ENCODE measurements at regions not wholly inside any gene's neighbourhood (a gene's known extent, or its start where the extent isn't known, plus 50 kb on each side); places are given as distances from the start of the nearest gene placed in this dataset.

DNA sequence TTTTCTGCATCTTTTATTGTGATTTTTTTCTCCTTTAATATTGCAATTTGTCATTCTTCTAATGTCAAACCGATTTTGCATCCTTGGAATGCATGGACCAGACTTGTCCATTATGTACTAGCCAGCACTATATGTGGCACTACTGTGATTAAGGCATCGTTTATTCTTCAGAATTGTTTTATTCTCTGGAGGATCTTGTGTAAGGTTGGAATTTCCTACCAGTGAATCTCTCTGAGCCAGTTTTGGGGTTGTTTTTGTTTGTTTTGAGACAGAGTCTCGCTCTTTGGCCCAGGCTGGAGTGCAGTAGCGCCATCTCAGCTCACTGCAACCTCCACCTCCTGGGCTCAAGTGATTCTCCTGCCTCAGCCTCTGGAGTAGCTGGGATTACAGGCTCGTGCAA is 58.5 kb downstream of the IGLL5 start:
- H3K27me3 Mint-ChIP-seq (ENCODE audit: low read depth), result peaks cover 3% of the 10 kb centered on the region
- no peak overlapping the region for H3K27ac Mint-ChIP-seq
- no peak overlapping the region for H3K4me3 Mint-ChIP-seq (ENCODE audit: low read depth)
- peaks cover 14% of the 10 kb centered on the region for H3K4me1 Mint-ChIP-seq (ENCODE audit: low read depth)
- H3K9me3 Mint-ChIP-seq, result no peaks in the 10 kb centered on the region
- DNase-seq (ENCODE audit: low spot score), result no peak
- intact Hi-C loops (cut with micrococcal nuclease), result no loop called here
- no peaks in the 10 kb centered on the region for H3K36me3 Mint-ChIP-seq (ENCODE audit: low read depth)

DNA sequence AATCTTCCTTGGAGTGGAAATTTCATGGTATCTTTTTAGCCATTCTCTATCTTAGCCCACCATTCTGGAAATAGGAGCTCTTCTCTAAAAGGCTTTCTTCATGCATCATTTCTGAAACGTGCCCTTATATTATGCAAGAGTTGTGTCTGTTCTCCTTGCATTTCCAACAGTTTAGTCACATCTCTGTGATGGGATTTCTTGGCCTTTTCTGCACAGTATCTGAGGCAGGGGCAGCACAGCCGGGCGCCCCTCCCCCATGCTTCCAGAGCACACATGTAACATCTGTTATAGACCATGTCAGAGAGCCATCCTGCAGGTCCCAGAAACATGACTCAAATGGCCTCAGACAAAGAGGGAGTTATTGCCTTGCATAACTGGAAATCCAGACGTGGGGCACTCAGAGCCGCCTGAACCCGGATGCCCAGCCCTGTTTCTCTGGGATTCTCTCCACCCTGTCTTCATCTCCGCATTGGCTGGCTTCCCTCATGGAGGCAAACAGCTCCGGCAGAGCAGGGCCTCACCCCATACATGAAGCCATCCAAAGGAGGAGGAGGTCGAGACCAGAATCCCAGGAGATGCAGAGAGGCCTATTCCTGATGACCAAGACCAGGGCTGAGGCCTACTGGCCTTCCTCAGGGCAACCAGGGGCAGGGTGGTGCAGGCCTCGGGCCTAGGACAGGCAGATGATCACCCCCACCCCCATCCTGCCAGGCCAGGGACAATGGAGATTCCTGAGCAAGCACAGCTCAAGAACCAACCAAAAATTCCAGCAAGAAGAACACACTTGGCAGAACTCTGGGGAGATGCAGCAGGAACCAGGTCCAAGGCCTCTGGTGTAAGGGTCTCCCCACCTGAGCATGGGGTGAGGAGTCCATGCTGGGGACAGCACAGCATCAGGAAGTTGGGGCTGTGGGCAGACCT is 61.3 kb downstream of the IGLL5 start:
- H3K36me3 Mint-ChIP-seq (ENCODE audit: low read depth), result no peaks in the 10 kb centered on the region
- DNase-seq (ENCODE audit: low spot score), result no peak
- no peak overlapping the region for H3K27ac Mint-ChIP-seq
- intact Hi-C loops (cut with micrococcal nuclease), result no loop called here
- peaks cover 15% of the 10 kb centered on the region for H3K4me1 Mint-ChIP-seq (ENCODE audit: low read depth)
- H3K4me3 Mint-ChIP-seq (ENCODE audit: low read depth), result no peak overlapping the region
- H3K27me3 Mint-ChIP-seq (ENCODE audit: low read depth), result peaks cover 17% of the 10 kb centered on the region
- no peaks in the 10 kb centered on the region for H3K9me3 Mint-ChIP-seq

DNA sequence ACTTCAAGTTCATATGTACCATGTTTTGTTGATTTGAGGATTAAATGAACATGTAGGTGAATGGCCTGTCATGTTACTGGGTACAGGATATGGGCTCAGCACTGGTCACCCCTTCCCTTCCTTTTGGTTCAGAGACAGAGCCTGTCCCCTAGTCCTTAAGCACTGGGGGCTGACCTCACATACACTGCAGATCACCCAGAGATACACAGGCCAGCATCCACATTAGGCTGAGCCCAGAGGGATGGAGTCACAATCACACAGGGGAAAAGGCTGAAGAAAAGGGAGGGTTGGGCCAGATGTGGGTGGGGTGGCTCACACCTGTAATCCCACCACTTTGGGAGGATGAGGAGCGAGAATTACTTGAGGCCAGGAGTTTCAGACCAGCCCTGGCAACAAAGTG is 62.3 kb downstream of the IGLL5 start:
- intact Hi-C loops (cut with micrococcal nuclease), result loop anchor here (10.0 kb wide), 1 partner anchor 135 kb away; no protein-coding TSS in a partner anchor
- Mint-ChIP-seq H3K9me3 (no peaks in the 10 kb centered on the region), H3K27me3 (ENCODE audit: low read depth) (peaks cover 23% of the 10 kb centered on the region), H3K4me3 (ENCODE audit: low read depth) (no peak overlapping the region), H3K4me1 (ENCODE audit: low read depth) (peaks cover 20% of the 10 kb centered on the region), H3K36me3 (ENCODE audit: low read depth) (no peaks in the 10 kb centered on the region), H3K27ac (no peak overlapping the region)
- no peak for DNase-seq (ENCODE audit: low spot score)

DNA sequence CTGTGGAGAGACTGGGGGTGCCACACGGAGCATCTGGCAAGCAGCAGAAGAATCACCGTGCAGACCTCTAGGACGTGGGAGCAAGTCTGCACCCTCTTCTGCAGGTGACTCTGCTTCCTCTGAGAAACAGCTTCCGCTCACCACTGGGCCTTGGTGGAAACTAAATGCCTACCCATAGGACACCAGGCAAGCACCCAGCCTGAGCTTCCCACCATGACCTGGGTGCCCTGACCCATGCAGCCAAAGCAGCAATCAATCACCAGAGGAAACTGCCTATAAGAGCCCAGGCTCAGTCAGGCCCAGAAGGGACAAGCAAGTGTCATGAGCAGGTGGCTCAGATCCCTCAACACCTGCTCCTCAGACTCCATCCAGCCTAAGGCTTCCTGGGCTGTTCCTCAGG is 63.4 kb downstream of the IGLL5 start:
- Mint-ChIP-seq H3K27me3 (ENCODE audit: low read depth) (peaks cover 28% of the 10 kb centered on the region), H3K27ac (no peak overlapping the region), H3K36me3 (ENCODE audit: low read depth) (no peaks in the 10 kb centered on the region), H3K9me3 (no peaks in the 10 kb centered on the region), H3K4me3 (ENCODE audit: low read depth) (no peak overlapping the region), H3K4me1 (ENCODE audit: low read depth) (peaks cover 16% of the 10 kb centered on the region)
- intact Hi-C loops (cut with micrococcal nuclease), result loop anchor here (10.0 kb wide), 1 partner anchor 136 kb away; no protein-coding TSS in a partner anchor
- no peak for DNase-seq (ENCODE audit: low spot score)

DNA sequence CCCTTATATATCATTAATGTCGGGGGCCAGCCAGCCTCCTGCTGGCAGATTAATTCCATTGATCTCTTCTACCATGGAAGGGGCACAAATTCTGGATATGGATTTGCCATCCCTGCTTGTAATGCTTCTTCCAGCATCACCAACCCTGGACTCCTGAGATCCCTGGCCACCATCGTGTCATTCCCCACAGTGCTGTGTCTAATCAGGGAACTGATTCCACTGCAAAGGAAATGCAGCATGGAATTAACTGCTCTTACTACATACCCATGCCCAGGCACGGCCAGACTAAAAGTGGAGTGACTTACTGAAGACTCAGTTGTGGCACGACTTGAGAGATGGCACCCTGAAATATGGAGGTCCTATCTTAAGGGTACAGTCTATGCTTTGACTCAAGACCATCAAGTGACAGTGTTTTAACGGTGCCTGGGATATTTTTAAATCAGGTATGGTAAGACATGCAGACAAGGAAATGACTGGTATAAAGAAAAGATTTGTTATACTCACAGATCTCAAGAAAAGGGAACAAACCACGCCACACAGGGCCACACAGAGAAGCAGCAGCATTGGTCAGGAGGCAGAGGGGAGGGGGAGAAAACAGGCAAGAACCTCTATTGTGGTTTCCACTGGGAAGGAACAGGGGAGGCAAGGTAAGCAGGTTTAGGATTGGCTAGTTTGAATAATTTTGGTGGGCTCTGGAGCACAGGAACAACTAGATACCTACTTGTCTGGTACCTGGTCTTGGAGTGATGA is 65.1 kb downstream of the IGLL5 start:
- Mint-ChIP-seq H3K36me3 (ENCODE audit: low read depth) (no peaks in the 10 kb centered on the region), H3K4me1 (ENCODE audit: low read depth) (peaks cover 8% of the 10 kb centered on the region), H3K9me3 (no peaks in the 10 kb centered on the region), H3K27ac (no peak overlapping the region), H3K27me3 (ENCODE audit: low read depth) (peaks cover 28% of the 10 kb centered on the region), H3K4me3 (ENCODE audit: low read depth) (no peak overlapping the region)
- intact Hi-C loops (cut with micrococcal nuclease), result loop anchor here (10.0 kb wide), 1 partner anchor 138 kb away; no protein-coding TSS in a partner anchor
- DNase-seq (ENCODE audit: low spot score), result no peak

DNA sequence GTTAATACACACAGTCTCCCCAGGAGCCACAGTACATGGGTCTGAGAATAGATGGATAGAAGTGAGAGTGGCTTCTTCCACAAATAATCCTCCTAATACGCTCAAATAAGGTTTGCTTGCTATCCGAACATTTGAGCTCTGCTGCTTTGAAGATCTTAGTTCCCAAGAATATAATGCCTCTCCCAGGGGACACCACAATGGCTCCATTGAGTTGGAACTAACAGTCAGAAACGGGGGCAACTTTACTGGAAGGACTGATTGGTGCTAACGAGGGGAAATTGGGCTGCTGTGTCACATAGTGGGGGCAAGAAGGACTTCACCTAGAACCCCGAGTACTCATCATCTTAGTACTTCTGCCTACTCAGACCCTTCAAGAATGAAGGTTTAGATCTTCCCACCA is 66.2 kb downstream of the IGLL5 start:
- no peaks in the 10 kb centered on the region for H3K9me3 Mint-ChIP-seq
- H3K4me3 Mint-ChIP-seq (ENCODE audit: low read depth), result no peak overlapping the region
- intact Hi-C loops (cut with micrococcal nuclease), result loop anchor here (10.0 kb wide), 1 partner anchor 139 kb away; no protein-coding TSS in a partner anchor
- H3K27me3 Mint-ChIP-seq (ENCODE audit: low read depth), result peaks cover 31% of the 10 kb centered on the region
- H3K27ac Mint-ChIP-seq, result no peak overlapping the region
- no peaks in the 10 kb centered on the region for H3K36me3 Mint-ChIP-seq (ENCODE audit: low read depth)
- DNase-seq (ENCODE audit: low spot score), result no peak
- peaks cover 8% of the 10 kb centered on the region for H3K4me1 Mint-ChIP-seq (ENCODE audit: low read depth)

DNA sequence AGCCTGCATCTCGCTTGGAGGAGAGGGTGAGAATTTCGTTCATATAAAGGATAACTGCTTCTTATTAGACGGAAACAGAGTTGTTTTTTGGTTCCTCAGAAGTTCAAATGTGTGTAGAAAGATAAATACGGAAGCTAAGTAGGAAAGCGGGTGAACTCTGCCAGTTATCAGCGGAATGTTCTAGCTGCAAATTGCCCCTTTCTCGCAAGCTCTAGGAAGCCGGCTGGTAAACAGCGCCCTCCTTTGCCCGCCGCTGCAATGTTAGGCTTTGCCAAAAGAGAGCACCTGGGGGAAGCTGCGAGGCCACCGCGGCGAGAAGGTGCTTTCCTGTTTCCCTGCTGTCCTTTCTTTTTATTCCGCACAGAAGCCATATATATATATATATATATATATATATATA is 67.0 kb downstream of the IGLL5 start:
- Mint-ChIP-seq H3K27me3 (ENCODE audit: low read depth) (peaks cover 31% of the 10 kb centered on the region), H3K9me3 (no peaks in the 10 kb centered on the region), H3K4me3 (ENCODE audit: low read depth) (no peak overlapping the region), H3K27ac (no peak overlapping the region), H3K4me1 (ENCODE audit: low read depth) (peaks cover 8% of the 10 kb centered on the region), H3K36me3 (ENCODE audit: low read depth) (no peaks in the 10 kb centered on the region)
- DNase-seq (ENCODE audit: low spot score), result no peak
- intact Hi-C loops (cut with micrococcal nuclease), result loop anchor here (5.0 to 10.0 kb wide), 2 partner anchors 140 to 167 kb away; no protein-coding TSS in a partner anchor

DNA sequence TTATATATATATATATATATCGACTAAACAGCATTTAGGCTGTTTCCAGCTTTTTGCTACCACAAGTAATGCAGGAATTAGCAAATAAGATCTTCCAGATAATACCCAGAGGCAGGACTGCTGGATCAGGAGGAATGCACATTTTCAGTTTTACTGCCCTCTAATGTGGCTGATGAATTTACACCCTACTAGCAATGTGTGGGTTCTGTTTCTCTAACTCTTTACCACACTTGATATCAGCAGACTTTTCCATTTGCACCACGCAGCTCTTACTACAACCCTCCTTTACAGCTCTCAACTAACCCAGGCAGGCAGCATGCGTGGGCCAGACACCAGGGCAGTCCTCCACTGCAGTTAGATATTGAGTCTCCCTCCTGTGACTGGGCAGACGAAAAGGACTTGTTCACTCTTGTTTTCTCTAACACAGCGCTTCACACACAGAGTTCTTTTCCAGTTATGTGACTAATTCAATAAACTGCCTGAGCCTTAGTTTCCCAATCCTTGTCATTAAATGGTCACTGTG is 67.7 kb downstream of the IGLL5 start:
- intact Hi-C loops (cut with micrococcal nuclease), result loop anchor here (5.0 to 10.0 kb wide), 2 partner anchors 141 to 168 kb away; no protein-coding TSS in a partner anchor
- H3K36me3 Mint-ChIP-seq (ENCODE audit: low read depth), result no peaks in the 10 kb centered on the region
- no peak overlapping the region for H3K4me3 Mint-ChIP-seq (ENCODE audit: low read depth)
- peaks cover 8% of the 10 kb centered on the region for H3K4me1 Mint-ChIP-seq (ENCODE audit: low read depth)
- H3K27me3 Mint-ChIP-seq (ENCODE audit: low read depth), result peaks cover 31% of the 10 kb centered on the region
- no peak for DNase-seq (ENCODE audit: low spot score)
- H3K27ac Mint-ChIP-seq, result no peak overlapping the region
- H3K9me3 Mint-ChIP-seq, result no peaks in the 10 kb centered on the region

DNA sequence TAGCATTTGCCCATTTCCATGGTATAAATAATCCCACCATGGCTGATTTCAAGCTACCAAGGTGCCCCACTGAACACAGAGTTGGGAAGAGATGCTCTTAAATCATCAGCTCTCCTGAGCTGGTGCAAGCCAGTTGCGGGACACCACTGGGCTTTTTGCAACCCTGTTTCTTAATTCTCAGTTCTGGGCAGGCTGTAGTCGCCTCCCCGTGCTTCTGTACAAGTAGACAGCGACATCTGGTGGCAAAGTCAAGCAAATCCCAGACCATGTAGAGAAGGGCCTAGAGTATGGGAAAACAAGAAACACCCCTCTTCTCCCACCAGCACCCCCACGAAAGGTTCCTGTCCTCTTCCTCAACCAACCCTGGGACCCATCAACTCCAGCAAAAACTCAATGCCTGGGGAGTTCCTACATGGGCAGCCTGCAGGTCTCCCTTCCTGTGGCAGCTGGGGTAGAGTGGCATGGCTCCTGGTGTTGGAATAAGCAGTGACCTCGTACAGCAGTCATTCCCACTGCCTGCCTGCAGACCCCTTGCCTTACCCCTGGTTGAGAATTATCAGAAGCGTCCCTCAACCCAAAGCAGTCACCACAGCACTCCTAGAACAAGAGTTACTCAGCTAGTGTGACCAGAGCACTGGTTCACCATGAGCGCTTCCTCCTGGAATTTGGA is 68.4 kb downstream of the IGLL5 start:
- Mint-ChIP-seq H3K4me3 (ENCODE audit: low read depth) (no peak overlapping the region), H3K36me3 (ENCODE audit: low read depth) (no peaks in the 10 kb centered on the region), H3K27me3 (ENCODE audit: low read depth) (peaks cover 36% of the 10 kb centered on the region), H3K27ac (no peak overlapping the region), H3K4me1 (ENCODE audit: low read depth) (peaks cover 8% of the 10 kb centered on the region), H3K9me3 (no peaks in the 10 kb centered on the region)
- intact Hi-C loops (cut with micrococcal nuclease), result loop anchor here (2.0 to 10.0 kb wide), 4 partner anchors 71 to 169 kb away; no protein-coding TSS in a partner anchor
- DNase-seq (ENCODE audit: low spot score), result peak; percentile 45

DNA sequence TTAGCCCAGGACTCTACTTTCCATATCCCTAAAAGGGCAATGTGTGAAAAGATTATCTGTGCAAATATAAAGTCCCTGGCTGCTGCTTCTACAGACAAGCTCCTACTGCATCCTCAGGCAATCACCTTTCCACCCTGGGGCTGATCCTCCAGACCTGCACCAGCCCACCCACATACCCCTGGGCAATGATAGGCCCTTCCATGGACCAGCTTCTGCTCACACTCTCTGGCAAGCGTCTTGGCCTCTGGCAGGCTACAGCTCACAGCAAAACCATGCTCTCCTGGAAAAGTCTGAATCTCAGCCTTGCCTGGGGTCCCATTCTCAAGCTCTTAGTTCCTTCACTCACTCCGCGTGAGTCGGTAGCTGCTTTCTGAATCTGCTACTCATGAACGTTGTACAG is 69.5 kb downstream of the IGLL5 start:
- Mint-ChIP-seq H3K4me1 (ENCODE audit: low read depth) (peaks cover 8% of the 10 kb centered on the region), H3K36me3 (ENCODE audit: low read depth) (no peaks in the 10 kb centered on the region), H3K27ac (no peak overlapping the region), H3K27me3 (ENCODE audit: low read depth) (peaks cover 37% of the 10 kb centered on the region), H3K4me3 (ENCODE audit: low read depth) (no peak overlapping the region), H3K9me3 (peaks cover 10% of the 10 kb centered on the region)
- no peak for DNase-seq (ENCODE audit: low spot score)
- intact Hi-C loops (cut with micrococcal nuclease), result loop anchor here (2.0 to 10.0 kb wide), 4 partner anchors 72 to 170 kb away; no protein-coding TSS in a partner anchor

DNA sequence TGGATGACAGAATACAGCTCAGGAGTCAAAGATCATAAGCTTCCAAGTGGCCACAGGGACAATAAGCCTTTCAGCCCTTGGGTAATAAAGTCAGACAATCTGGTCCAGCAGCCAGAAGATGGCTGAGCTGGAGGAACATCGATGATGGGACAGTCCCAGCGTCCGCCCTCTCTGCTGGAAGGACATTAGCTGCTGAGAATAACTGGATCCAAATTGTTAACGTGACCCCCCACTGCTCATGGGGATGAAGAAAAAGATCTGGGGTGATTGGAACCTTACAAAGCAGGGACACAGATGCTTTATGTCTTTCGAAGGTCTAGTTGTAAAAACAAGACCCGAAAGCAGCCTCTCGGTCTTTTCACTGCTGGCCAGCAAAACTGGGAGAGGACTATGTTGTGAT is 71.0 kb downstream of the IGLL5 start:
- H3K9me3 Mint-ChIP-seq, result peaks cover 10% of the 10 kb centered on the region
- no peaks in the 10 kb centered on the region for H3K36me3 Mint-ChIP-seq (ENCODE audit: low read depth)
- no peak for DNase-seq (ENCODE audit: low spot score)
- H3K4me1 Mint-ChIP-seq (ENCODE audit: low read depth), result peaks cover 8% of the 10 kb centered on the region
- H3K27me3 Mint-ChIP-seq (ENCODE audit: low read depth), result peaks cover 33% of the 10 kb centered on the region
- H3K27ac Mint-ChIP-seq, result no peak overlapping the region
- intact Hi-C loops (cut with micrococcal nuclease), result loop anchor here (1.0 to 10.0 kb wide), 3 partner anchors 144 to 171 kb away; no protein-coding TSS in a partner anchor
- H3K4me3 Mint-ChIP-seq (ENCODE audit: low read depth), result no peak overlapping the region

Measured in activated T-helper 2 cell treated with anti-CD3 and anti-CD28 coated beads, Interferon-gamma antibody, Interleukin-2, Interleukin-4, amounts not matched to agents 10 μg/mL and 5 μg/mL and 100 μg/mL, durations not matched to agents 14 hours and 24 hours and 36 hours (primary cell).